ENCODE measurements at regions not wholly inside any gene's neighbourhood (a gene's known extent, or its start where the extent isn't known, plus 50 kb on each side); places are given as distances from the start of the nearest gene placed in this dataset.

DNA sequence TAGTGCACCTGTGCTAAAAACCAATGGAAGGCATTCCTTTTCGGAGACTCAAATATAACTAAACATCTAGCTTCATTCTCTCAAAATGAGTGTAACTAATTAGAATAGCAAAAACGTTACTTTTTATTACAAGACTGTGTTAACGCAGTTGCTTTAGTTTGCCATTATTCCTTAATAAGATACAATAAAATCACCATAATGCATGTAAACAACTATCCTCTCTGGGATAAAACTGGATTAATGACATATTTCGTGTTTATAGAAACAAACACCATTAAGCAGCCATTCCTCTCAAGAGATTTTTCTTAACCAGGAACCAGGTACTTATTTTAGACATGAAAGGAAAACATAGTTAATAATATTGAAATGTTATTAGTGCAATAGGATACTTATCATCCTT, 512.8 kb upstream of the B3GALT2 start:
- no peak overlapping the region for H3K4me3 ChIP-seq (ENCODE audit: control insufficient read depth, low read depth, low read length)
- no peak for DNase-seq (ENCODE audit: low read depth)
- TF ChIP-seq, protein P1, sequence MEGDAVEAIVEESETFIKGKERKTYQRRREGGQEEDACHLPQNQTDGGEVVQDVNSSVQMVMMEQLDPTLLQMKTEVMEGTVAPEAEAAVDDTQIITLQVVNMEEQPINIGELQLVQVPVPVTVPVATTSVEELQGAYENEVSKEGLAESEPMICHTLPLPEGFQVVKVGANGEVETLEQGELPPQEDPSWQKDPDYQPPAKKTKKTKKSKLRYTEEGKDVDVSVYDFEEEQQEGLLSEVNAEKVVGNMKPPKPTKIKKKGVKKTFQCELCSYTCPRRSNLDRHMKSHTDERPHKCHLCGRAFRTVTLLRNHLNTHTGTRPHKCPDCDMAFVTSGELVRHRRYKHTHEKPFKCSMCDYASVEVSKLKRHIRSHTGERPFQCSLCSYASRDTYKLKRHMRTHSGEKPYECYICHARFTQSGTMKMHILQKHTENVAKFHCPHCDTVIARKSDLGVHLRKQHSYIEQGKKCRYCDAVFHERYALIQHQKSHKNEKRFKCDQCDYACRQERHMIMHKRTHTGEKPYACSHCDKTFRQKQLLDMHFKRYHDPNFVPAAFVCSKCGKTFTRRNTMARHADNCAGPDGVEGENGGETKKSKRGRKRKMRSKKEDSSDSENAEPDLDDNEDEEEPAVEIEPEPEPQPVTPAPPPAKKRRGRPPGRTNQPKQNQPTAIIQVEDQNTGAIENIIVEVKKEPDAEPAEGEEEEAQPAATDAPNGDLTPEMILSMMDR (IDR thresholded peaks at IDR 0.05; ENCODE audit: control insufficient read depth, insufficient read depth, low read depth, low read length, missing control alignments), result no peak

DNA sequence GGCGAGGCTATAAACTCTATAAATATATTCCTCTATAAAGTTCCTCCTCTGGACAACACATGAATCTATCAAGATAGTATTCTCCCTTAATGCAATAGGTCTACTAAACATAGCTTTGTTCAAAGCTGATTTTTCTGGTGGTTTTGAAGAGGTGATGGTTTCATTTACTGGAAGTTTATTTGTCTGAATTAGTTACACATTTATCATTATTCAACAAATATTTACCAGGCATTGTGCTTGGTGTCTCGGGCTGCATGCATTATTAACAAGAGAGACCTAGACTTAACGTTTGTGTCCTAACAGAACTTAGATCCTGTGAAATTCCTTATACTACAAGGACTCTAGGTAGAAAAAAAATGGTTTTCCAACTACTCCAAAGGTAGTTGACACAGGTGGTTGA, 511.4 kb upstream of the B3GALT2 start:
- no peak overlapping the region for H3K4me3 ChIP-seq (ENCODE audit: control insufficient read depth, low read depth, low read length)
- TF ChIP-seq, protein P1 (IDR thresholded peaks at IDR 0.05; ENCODE audit: control insufficient read depth, insufficient read depth, low read depth, low read length, missing control alignments), result no peak
- DNase-seq (ENCODE audit: low read depth), result no peak

DNA sequence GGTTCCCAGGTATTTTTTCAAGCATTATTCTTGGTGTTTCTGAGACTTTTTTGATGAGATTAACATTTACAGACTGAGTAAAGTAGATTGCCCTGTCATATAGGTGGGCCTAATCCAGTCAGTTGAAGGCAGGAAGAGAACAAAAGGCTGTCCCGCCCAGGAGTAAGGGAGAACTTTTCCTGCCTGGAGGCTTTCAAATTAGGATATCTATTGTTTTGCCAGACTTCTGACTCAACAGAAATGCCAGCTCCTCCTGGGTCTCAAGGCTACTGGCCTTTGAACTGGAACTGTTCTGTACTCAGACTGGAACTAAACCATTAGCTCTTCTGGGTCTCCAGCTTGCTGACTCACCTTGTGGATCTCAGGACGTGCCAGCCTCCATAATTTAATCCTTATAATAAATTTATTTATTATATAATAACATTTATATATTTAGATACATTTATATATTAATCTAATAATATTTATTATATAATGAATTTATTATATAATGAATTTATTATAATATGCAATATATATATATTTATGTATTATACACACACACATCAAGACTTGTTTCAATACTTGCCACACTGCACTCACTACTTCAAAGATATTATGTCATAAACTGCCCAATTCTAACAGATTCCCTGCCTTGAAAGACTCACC, 510.8 kb upstream of the B3GALT2 start:
- no peak for DNase-seq (ENCODE audit: low read depth)
- TF ChIP-seq, protein P1 (IDR thresholded peaks at IDR 0.05; ENCODE audit: control insufficient read depth, insufficient read depth, low read depth, low read length, missing control alignments), result no peak
- no peak overlapping the region for H3K4me3 ChIP-seq (ENCODE audit: control insufficient read depth, low read depth, low read length)

DNA sequence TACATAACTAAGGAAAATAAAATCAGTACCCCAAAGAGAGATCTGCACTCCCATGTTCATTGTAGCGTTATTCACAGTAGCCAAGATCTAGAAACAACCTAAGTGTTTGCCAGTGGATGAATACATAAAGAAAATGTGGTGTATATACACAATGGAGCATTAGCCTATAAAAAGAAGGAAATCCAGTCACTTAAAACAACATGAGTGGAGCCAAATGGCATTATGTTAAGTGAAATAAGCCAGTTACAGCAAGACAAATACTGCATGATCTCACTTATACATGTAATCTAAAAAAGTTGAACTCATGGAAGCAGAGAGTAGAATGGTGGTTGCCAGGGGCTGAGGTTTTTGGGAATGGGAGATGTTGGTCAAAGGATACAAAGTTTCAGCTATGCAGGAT, 508.3 kb upstream of the B3GALT2 start:
- no peak overlapping the region for H3K4me3 ChIP-seq (ENCODE audit: control insufficient read depth, low read depth, low read length)
- no peak for DNase-seq (ENCODE audit: low read depth)
- TF ChIP-seq, protein P1 (IDR thresholded peaks at IDR 0.05; ENCODE audit: control insufficient read depth, insufficient read depth, low read depth, low read length, missing control alignments), result no peak

DNA sequence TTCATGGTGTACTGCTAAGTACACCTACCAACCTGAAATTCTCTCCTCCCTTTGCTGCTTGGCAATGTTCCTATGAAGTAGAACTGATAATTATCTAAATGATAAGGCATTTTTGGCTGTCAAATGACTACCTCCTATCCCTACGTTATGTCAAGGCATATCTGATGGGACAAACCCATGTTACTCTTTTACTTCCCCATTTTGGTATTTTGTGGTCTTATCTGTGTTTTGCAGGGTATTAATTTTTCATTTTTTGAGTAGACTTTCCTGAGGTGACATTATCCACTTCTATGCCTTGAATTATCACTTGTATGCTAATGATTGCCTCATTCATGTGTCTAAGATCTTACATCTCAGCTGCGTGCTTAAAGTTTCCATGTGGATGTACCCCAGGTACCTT, 499.6 kb upstream of the B3GALT2 start:
- DNase-seq (ENCODE audit: low read depth), result no peak
- H3K4me3 ChIP-seq (ENCODE audit: control insufficient read depth, low read depth, low read length), result no peak overlapping the region
- TF ChIP-seq, protein P1 (IDR thresholded peaks at IDR 0.05; ENCODE audit: control insufficient read depth, insufficient read depth, low read depth, low read length, missing control alignments), result no peak

DNA sequence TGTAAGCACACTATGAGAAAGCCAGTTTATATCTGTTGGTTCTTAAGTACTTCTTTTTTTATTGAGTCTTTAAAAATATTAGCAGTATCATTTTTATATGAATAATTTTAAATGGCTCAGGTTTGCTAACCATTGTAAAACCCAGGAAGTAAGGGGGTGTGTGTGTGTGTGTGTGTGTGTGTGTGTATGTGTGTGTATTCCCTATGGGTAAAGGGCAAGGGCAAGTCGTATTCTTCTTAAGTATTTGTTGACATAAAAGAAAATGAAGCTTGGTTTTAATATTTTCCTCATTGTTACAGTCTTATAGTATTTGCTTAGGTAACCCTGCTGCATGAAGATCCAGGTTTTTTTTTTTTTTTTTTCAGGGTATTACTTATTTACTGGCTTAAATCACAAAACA, 495.0 kb upstream of the B3GALT2 start:
- TF ChIP-seq, protein P1 (IDR thresholded peaks at IDR 0.05; ENCODE audit: control insufficient read depth, insufficient read depth, low read depth, low read length, missing control alignments), result no peak
- no peak overlapping the region for H3K4me3 ChIP-seq (ENCODE audit: control insufficient read depth, low read depth, low read length)
- DNase-seq (ENCODE audit: low read depth), result no peak

DNA sequence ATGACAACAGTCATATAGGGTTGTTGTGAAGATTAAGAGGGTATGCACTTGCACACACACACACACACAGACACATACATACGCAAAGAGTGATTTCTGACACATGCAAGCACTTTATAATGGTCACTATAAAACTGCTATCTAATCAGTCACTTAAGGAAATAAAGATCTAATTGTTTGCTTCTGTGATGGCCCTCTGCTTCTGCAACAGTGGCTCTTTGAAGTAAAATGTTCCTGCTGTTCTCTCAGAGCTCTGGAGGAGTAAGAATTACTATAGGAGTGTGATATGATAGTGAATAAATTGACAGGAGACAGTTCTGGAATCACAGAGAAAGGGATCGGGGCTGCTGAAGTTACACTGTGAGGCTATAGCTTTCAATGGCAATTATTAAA, 494.5 kb upstream of the B3GALT2 start:
- DNase-seq (ENCODE audit: low read depth), result no peak
- TF ChIP-seq, protein P1 (IDR thresholded peaks at IDR 0.05; ENCODE audit: control insufficient read depth, insufficient read depth, low read depth, low read length, missing control alignments), result no peak
- no peak overlapping the region for H3K4me3 ChIP-seq (ENCODE audit: control insufficient read depth, low read depth, low read length)

Measured in AG09309 (cell line).